Kidney capillary endothelial cell (primary cell): ENCODE measurements at regions not wholly inside any gene's neighbourhood (a gene's known extent, or its start where the extent isn't known, plus 50 kb on each side); places are given as distances from the start of the nearest gene placed in this dataset.

Experiments
- DNase-seq: peaks from one replicate; pipeline ENCODE4 v3.0.0-alpha.2; 2018; ENCODE audit warnings: low spot score

DNA sequence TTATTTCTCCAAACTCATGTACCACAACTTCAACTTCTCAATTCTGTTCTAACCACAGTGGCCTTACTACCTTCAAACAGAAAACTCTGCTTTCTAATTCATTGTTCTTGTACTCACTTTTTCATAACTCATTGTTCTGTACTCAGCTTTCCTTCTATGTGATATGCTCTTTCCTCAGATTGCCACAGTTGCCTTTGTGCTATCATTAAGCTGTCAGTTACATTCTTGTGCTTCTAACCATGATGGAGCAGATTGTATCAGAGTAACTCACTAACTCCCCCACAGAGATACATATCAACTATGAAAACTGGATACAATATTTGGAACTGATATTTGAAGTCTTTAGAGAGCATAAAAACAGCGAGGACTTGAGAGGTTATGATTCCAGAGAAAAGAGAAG, 1213.7 kb downstream of the KCNT2 start:
- no peak for DNase-seq

DNA sequence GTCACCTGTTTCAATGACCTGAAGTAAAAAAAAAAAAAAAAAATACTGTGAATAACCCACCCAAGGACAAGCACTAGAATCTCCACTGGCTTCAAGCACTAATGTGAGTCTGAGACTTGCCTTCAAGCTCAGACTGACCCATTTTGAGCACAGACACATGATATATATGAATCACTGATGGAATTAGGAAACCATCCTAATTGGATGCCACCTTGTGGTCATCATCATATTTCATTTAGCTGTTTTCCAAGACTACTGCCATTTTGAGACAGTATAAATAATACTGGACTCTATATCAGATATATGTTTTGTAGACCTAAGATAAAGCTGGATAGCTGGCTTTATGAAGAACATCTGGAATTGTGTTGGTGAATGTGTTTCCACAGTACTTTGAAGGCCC, 1232.0 kb downstream of the KCNT2 start:
- DNase-seq, result no peak

DNA sequence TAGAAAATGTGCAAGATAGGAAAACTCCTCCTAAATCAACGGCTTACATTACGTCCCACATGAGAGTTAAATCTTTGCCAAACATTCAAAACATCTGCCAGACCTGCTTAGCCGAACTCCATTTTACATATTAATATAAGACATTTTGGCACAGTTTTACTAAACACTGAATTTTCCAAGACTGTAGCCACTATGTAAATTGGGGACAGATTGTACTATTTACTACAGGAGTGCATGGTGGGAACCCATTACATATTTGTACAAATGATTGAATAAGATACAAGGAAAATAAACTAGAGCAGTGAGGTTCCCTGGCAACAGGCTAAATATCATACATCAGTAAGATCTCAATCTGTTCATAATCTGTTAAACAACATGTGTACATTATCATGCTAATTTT, 1234.4 kb downstream of the KCNT2 start:
- no peak for DNase-seq

DNA sequence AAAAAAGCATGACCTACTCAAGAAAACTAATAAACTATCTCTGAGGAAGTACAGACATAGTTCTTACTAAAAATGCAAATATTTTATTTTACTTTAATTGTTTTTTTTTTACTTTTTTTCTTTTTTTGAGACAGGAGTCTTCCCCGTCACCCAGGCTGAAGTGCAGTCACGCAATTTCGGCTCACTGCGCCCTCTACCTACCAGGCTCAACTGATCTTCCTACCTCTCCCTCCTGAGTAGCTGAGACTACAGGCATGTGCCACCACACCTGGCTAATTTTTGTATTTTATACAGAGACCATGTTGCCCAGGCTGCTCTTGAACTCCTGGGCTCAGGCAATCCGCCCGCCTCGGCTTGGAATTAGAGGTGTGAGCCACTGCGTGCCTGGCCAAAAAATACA, 1263.1 kb downstream of the KCNT2 start:
- no peak for DNase-seq

DNA sequence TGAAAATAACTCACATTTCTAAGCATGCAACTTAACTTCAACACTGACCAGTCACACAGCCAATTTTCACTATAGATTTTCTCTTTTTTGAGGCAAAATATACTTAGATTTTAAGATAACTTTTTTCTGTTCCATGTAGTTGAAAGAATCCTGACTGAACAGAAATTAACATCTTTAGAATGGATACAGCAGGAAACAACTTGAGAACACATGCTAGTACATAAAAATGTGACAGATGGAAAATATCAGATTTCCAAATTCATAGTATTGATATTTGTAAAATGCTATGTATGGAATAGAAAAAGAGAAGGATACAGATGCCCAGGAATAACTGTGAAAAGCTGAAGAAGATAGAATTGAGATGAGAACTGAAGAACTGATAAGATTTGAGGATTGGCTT, 1270.6 kb downstream of the KCNT2 start:
- DNase-seq, result no peak

DNA sequence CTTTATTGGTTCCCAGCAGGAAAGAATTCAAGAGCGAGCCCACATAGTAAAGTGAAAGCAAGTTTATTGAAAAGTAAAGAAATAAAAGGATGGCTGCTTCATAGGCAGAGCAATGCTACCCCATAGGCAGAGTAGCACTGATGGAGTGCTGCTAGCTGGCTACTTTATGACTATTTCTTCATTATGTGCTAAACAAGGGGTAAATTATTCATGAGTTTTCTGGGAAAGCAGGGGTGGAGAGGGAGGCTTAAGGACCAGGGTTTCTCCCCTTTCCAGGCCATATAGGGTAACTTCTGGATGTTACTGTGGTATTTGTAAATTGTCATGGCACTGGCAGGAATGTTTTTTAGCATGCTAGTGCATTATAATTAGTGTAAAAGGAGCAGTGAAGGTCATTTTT, 1271.4 kb downstream of the KCNT2 start:
- DNase-seq, result no peak

DNA sequence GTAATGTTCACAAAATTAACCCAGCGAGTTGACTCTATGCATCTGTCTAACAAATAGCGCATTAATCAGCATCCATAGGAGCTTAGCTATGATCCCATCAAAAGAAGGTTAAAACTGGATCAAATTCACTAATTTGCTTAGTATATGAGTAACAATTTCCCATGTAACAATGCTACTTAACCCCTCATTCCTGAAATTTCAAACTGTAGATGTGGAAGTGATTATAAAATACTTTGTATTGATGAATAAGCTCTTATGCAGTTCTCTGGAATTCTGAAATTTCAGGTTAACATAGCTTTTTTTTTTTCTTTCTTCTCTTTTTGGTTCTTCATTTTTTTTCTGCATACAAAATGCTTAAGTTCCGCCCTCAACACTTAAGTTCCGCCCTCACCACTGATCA, 1272.7 kb downstream of the KCNT2 start:
- no peak for DNase-seq

DNA sequence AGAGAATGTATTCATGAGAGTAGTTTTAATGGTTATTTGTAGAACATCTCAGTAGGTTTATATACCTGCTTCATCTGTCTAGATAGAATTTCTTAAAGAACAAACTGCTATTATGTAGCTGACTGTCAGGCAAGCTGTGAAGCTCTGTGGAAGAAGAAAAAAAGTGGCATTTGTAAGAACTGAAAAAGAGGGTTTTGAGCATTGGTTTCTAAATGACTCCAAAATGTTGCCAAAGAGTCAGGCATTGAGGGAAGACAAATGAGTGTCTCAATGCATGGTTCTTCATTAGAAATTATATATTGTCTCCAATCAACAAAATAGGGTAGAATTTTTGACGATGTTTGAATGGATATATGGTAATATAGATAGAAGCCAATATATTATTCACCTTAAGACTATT, 1276.1 kb downstream of the KCNT2 start:
- no peak for DNase-seq

DNA sequence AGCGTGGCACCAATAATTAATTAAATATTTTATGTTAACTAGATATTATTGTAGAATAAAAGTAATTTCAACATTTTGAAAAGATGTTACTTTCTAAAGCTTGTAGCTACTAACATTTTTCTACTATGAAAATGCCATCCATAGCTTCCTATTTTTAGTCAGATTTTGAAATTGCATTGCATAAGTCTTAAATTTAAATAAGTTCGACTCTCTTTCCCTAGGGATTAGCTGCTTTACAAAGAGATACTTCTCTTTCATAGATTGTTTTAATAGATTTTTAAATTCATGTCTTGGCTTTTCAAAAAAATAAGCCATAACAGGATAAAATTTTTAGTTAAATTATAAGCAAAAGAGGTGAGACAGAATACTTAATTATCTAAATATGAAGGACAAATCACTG, 1279.6 kb downstream of the KCNT2 start:
- no peak for DNase-seq

DNA sequence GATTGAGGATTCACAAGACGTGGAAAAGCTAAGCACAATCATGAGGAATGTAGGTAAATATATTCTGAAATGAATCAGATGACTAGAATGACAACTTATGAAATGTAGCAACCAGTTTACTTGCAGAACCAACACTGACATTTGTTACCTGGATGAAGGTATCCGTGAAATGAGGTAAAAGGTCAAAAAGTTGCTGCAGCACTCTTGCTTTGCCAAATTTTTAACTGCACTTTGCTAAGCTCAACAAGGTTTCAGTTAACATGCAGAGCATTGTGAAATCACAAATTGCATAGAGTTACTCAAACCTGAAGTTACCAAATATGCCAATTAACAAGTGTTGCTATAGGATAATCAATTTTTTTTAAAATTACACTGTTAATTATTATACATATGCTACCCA, 1280.1 kb downstream of the KCNT2 start:
- no peak for DNase-seq

DNA sequence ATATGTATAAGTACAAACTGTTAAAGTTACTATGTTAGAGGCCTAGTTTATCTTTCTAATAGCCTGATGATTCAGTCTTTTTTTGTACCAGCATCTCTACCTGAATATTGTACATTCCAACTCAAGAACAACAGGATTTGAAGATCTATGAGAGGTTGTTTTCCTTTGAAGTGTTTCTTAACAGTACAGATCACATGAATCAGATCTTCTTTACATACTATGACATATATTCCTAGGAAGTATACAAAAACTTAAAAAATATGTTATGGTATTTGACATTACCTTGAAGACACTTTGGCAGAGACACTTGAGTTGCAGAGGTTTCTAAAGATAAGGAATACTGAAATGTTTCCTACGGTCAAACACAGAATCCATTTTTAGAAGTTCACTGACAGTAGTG, 1280.9 kb downstream of the KCNT2 start:
- DNase-seq, result no peak

DNA sequence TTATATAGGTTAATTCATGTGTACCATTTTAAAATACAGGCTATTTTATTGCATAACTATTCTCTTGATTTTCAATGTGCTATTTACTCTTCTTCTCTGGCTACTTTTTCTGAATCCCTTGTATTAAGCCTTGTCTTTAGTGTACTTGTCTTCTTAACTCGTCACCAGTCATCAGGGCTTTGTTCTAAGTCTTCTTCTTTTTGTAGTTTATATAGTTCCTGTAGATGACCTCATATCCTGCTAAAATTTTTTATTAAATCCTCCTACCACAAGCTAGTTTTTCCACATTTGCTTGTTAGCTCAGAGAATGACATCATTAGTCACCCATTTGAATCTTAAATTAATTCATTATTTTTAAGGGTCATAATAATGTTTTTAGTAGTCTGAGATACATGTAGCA, 1281.9 kb downstream of the KCNT2 start:
- no peak for DNase-seq

DNA sequence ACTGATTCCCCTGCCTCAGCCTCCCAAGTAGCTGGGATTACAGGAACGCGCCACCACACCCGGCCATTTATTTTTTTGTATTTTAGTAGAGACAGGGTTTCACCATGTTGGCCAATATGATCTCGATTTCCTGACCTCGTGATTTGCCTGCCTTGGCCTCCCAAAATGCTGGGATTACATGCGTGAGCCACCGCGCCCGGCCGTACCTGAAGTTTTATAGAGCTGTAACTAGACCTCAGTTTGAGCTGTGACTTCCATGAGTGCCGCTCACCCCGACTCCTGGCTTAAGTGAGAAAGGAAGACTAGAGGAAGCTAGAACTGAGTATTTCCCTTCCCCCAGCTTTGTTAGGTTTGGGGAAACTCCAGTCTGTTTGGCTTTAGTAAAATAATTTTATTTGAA, 1283.1 kb downstream of the KCNT2 start:
- no peak for DNase-seq

DNA sequence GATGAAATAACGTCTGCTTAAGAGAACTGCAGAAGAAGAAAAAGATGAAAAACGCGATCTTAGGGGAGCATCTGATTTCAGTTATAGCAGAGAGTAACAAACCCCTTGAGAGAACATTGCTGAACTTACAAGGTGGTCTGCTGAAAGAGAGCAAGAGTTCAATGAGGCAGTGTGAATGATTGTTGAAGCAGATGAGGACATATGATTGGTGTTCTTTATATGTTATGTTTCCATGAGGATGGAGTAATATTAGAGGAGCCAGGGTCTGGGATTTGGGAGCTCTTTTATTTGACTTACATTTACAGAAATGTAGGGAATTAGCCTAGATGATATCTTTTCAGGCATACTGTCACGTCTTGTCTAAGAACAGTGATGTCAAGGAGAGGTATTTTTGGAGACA, 1302.0 kb downstream of the KCNT2 start:
- no peak for DNase-seq

DNA sequence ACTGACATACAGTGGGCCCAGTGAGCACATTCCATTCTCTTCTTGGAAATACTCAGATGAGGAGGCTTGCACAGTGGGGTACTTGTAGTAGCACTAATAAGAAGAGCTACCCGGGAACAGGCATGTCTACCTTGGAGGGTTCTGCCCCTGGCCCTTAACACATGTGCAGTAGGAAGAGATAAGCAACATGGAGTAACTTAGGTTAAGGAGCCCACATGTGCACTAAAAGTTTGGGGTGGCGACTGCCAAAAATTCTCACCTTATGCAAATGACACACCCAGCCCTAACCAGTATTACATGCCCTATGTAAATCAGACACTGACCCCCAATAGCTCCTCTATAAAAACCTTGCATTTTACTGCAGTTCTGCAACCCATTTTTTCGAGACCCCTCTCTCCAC, 1313.3 kb downstream of the KCNT2 start:
- DNase-seq, result no peak

DNA sequence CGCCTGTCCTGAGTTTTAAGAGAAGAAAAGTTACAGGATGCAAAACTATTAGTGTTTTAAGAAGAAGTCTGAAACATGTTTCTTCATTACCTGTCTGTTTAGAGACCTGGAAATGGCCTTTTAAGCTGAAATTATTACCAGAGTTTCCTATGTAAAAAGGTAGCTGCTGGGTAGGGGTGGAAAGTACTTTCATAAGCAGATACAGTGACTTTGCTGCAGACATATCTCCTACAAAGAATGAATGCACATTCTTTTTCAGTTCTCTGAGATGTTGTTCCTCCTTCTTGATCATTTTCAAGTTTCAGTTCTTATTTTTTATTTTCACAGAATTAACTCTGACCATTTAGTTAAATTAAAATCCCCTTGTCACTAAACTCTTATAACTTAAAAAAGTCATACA, 1329.6 kb downstream of the KCNT2 start:
- DNase-seq, result no peak

DNA sequence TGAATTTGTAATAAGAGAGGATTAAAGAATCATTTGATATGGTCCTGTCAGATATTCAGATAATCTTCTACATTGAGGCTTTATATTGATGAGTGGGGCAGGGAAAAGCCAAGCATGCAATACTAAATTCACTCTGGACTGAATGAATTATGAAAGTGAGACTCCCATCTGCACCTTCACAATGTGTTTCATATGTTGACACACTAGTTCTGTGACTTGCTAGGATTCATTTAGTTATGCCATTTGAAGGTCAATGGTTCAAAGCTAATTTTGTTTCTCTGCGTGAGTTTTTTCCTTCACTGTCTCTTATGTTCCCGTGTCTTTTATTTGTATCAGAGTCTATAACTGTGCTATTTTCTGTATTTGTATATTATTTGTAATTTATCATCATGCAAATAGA, 1332.5 kb downstream of the KCNT2 start:
- DNase-seq, result no peak

DNA sequence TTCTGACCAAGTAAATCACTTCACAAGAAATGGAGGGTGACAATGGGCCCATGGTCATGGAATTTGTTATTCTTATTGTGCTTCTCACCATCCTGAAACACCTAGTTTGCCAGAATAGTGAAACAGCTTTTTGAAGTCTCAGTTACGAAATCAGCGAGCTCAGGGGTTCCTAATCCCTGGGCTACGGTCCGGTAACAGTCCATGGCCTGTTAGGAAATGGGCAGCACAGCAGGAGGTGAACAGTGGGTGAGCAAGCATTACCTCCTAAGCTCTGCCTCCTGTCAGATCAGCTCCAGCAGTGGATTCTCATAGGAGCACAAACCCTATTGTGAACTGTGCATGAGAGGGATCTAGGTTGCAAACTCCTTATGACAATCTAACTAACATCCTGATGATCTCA, 1356.3 kb downstream of the KCNT2 start:
- no peak for DNase-seq

DNA sequence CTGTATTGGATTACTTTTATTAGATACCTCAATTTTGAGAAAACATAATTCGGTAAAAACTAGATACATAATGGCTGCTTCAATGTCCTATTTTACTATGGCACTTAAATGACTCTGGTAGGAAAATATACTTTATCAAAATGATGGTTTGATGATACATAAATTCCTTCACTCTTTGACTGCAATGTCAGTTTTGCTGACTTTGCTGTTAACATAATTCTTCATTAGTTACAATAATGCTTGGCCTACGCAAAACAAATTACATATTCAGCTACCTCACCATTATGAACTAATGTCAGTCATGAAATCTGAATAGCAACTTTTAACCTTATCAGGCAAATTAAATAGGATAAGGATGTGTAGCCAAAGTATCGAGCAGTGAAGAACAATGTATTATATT, 1364.7 kb downstream of the KCNT2 start:
- DNase-seq, result no peak

DNA sequence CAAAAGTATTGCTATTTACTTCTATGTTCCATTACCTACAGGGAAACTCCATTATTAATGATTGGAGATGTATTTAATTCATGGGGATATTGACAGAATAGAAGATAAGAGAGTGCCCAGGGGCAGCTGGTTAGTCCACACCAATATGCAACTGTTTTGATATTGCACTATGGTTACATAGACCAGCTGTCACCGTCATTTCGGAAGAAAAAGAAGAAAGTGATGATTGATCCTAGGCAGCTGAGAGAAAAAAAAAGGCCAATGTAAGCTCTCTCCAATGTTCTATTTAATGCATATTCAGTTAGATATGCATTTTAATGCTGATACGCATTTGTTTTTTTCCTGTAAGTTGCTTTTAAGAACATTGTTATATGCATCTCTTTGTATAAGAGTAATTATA, 1367.2 kb downstream of the KCNT2 start:
- no peak for DNase-seq

DNA sequence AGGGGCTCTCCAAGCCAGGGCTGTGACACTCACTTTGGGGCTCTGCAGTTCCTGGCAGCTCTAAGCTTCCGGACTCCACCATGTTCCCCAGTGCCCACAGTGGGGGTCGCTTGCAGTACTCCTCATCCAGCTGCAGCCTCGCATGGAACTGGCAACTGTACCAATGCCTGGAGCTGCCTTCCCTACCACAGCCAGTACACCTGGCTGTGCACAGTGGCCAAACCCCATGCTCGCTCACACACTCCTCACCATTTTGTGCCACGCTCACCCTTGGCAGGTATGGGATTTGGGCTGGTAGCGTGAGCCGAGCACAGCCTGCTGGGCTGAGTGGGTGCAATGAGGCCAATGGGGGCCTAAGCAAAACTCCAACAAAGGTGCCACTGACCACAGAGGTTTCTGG, 1369.9 kb downstream of the KCNT2 start:
- no peak for DNase-seq

DNA sequence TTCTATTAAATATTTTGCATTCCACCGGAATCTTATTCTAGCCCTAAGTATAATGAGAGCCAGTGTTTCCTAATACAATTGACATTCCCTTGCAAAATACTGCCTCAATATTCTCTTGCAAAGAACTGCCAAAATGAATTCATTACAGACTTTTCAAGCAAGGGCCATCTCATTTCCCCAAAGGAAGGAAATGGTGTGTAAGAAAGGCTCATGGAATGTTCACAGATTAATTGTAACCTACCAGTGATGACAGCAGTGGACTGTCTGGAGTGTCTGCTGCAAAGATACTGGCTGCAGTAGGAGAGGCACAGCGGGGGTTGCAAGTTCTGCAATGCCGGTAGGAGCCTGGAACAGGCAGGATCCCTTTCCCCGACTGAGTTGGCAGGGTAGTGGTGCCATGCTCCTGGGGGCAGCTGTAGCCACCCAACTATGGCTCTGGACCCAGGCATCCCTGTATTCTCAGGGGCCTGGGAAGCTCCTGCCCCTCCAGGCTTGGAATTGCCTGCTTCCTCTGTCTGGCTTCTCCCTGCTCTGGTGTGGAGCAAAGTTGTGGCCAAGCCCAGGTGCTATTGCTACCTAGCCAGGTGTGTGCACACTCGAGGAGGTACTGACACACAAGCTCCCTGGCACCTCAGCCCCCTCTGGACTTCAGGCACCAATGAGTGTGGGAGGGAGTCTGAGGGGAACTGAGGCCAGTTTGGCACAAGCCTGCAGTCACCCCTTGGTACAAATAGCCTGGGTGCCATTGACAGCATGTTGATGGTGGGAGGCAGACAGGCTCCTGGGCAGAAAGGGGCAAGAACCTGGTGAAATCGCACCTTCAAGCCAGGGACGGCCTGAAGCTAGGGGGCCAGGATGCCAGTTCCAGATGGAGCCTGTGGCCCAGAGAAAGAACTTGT, 1371.0 kb downstream of the KCNT2 start:
- DNase-seq, result no peak

DNA sequence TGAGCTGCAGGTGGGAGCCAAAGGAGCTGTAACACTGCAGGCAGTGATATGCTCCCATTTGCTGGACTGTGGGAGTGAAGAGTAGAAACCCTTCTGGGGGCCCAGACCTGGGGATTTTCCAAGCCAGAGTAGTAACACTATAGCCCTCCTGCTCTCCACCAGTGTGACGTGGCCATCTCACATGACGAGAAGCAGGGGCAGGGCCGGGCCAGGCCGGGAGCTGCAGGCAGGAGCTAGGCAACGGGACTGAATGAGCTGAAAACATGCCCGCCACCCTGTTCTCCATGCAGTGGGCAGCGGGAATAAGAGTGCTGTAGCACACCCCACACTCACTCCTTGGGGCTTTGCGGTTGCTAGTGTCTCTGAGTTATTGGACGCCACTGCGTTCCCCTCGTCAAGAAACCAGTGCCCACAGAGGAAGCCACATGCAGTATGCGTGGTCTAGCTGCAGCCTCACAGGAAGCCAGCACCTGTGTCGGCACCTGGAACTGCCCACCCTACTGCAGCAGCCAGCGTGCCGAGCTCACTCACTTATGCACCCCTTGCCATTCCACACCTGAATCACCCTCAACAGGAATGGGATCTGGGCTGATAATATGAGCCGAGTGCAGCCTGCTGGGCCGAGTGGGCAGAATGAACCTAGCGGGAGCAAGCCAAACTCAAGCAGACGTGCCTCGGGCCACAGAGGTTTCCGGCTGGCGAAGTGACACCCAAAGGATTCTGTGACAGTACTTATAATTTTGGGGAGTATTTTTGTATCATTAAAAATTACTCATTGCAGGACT, 1389.6 kb downstream of the KCNT2 start:
- no peak for DNase-seq

DNA sequence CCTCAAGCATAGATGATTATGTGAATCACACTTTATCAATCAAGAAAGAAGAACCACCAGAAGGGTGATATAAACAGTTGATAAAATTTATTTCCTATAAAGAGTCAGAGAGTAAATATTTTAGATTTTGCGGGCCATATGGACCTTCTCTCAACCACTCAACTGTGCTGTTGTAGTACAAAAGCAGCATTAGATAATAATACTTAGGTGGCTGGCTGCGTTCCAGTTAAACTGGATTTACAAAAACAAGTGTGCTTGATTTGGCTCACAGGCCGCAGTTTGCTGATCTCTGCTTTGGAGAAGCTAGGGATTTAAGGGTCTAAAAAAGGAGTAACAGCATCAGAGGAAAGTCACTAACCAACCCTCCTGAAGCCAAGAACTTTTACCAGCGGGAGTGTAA, 1406.0 kb downstream of the KCNT2 start:
- no peak for DNase-seq
